D721Med (cell line): ENCODE measurements at regions not wholly inside any gene's neighbourhood (a gene's known extent, or its start where the extent isn't known, plus 50 kb on each side); places are given as distances from the start of the nearest gene placed in this dataset.

ENCODE experiments used
- DNase-seq: peaks from one replicate; pipeline ENCODE4 v3.0.0; 2011; ENCODE audit warnings: low spot score; ENCODE audit not compliant: insufficient read length
- FAIRE-seq: peaks from 2 replicates; lab custom pipeline; 2011; peaks lifted over from hg19 to GRCh38; lab: Jason Lieb, UNC
- CTCF ChIP-seq: IDR thresholded peaks from 2 replicates; pipeline ENCODE4 v1.5.1; 2012; ENCODE audit warnings: mild to moderate bottlenecking, control low read depth; ENCODE audit not compliant: insufficient read depth; ENCODE audit errors: missing control alignments

- no peak for TF ChIP-seq CTCF
- FAIRE-seq (no peak), DNase-seq (no peak)
These were observed 213.9 kb upstream of the PPP2R2D start for GRCh38 chr10:131686781-131687420.

GRCh38 chr10:131688304-131688703, 212.5 kb upstream of the PPP2R2D start:
- TF ChIP-seq CTCF, result no peak
- FAIRE-seq, result no peak

GRCh38 chr10:131689016-131689415, 211.8 kb upstream of the PPP2R2D start:
- no peak for TF ChIP-seq CTCF
- DNase-seq, result no peak
- no peak for FAIRE-seq

More at GRCh38 chr10:131688304-131688703, 212.5 kb upstream of the PPP2R2D start:
- no peak for DNase-seq

GRCh38 chr10:131689486-131689885, 211.3 kb upstream of the PPP2R2D start:
- no peak for TF ChIP-seq CTCF
- FAIRE-seq (no peak), DNase-seq (no peak)

- no peak for TF ChIP-seq CTCF
- DNase-seq (no peak), FAIRE-seq (no peak)
These were observed 210.7 kb upstream of the PPP2R2D start for GRCh38 chr10:131689954-131690757.

- FAIRE-seq (no peak), DNase-seq (no peak)
- no peak for TF ChIP-seq CTCF
These were observed 210.0 kb upstream of the PPP2R2D start for GRCh38 chr10:131690805-131691239.

GRCh38 chr10:131691481-131692090, 209.2 kb upstream of the PPP2R2D start:
- no peak for DNase-seq
- no peak for TF ChIP-seq CTCF
- FAIRE-seq, result no peak
